ENCODE measurements at regions not wholly inside any gene's neighbourhood (a gene's known extent, or its start where the extent isn't known, plus 50 kb on each side); places are given as distances from the start of the nearest gene placed in this dataset.

DNA sequence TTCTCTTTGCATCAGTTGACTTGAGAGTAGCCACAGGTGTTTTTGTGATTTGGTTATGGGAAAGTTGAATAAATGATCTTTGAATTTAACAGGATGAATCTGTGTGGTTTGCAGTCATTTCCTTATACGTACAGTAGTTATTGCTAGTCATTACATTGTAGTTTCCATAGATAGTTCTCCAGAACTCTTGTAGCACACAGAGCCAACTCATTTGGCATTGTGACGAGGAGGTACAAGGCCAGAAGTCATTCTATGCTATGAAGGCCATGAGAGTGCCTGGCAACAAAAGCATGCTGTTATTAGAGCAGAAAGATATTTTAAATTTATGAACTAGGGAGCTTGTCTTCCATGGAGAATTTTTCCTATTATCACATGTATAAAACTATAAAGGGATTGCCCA lies 973.0 kb upstream of the CHAC2 start:
- ATAC-seq, result no peak
- ChIA-PET CTCF (no interaction called here), POLR2A (no interaction called here)
- TF ChIP-seq, protein P1, sequence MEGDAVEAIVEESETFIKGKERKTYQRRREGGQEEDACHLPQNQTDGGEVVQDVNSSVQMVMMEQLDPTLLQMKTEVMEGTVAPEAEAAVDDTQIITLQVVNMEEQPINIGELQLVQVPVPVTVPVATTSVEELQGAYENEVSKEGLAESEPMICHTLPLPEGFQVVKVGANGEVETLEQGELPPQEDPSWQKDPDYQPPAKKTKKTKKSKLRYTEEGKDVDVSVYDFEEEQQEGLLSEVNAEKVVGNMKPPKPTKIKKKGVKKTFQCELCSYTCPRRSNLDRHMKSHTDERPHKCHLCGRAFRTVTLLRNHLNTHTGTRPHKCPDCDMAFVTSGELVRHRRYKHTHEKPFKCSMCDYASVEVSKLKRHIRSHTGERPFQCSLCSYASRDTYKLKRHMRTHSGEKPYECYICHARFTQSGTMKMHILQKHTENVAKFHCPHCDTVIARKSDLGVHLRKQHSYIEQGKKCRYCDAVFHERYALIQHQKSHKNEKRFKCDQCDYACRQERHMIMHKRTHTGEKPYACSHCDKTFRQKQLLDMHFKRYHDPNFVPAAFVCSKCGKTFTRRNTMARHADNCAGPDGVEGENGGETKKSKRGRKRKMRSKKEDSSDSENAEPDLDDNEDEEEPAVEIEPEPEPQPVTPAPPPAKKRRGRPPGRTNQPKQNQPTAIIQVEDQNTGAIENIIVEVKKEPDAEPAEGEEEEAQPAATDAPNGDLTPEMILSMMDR (IDR thresholded peaks at IDR 0.05), result no peak
- Mint-ChIP-seq H3K27ac (no peak overlapping the region), H3K9me3 (peaks cover 12% of the 10 kb centered on the region), H3K4me3 (no peak overlapping the region), H3K4me1 (ENCODE audit: low read depth) (no peaks in the 10 kb centered on the region), H3K27me3 (no peaks in the 10 kb centered on the region), H3K36me3 (ENCODE audit: low read depth) (no peaks in the 10 kb centered on the region)
- intact Hi-C loops (cut with micrococcal nuclease), result no loop called here
- DNase-seq, result no peak

DNA sequence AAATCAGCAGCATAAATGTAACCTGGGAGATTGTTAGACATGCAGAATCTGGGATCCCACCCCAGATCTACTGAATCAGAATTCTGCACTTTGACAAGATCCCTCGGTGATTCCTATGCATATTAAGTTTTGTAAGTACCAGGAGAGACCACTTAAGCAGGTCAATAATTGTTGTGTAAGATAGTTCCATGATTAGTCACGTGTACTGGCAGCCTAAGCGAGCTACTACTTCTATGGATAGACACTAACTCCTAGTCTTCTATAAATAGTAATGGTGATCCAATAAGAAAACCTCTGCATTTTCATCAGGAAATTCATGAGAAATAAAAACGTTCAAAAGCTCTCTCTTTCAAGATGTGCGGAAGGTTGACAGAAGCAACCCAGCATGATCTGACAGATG lies 988.2 kb upstream of the CHAC2 start:
- Mint-ChIP-seq H3K4me1 (ENCODE audit: low read depth) (no peaks in the 10 kb centered on the region), H3K4me3 (no peak overlapping the region), H3K27ac (no peak overlapping the region), H3K27me3 (no peaks in the 10 kb centered on the region), H3K9me3 (peaks cover 6% of the 10 kb centered on the region), H3K36me3 (ENCODE audit: low read depth) (no peaks in the 10 kb centered on the region)
- ATAC-seq, result no peak
- intact Hi-C loops (cut with micrococcal nuclease), result no loop called here
- POLR2A ChIA-PET, result no interaction called here
- DNase-seq, result no peak
- CTCF ChIA-PET, result no interaction called here
- TF ChIP-seq, protein P1 (IDR thresholded peaks at IDR 0.05), result no peak

DNA sequence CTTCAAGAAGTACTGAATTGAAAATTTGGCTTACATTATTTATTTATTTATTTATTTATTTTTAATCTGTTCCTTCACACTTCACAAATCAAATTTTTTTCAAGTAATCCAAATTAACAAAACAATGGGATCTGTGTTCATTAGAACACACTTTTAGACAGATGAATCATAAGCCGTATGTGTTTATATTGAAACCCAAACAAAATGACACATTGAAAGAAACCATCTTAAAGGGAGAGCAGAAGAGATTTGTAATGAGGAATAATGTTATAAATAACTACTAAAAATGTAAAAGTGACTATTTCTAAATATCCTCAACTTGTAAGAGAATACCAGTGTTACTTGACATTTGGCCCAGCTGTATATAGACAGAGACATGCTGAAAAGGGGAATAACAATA lies 991.0 kb upstream of the CHAC2 start:
- DNase-seq (no peak), ATAC-seq (no peak)
- Mint-ChIP-seq H3K4me3 (no peak overlapping the region), H3K27ac (no peak overlapping the region), H3K27me3 (no peaks in the 10 kb centered on the region), H3K36me3 (ENCODE audit: low read depth) (no peaks in the 10 kb centered on the region), H3K4me1 (ENCODE audit: low read depth) (no peaks in the 10 kb centered on the region), H3K9me3 (peaks cover 14% of the 10 kb centered on the region)
- CTCF ChIA-PET, result no interaction called here
- POLR2A ChIA-PET, result no interaction called here
- intact Hi-C loops (cut with micrococcal nuclease), result no loop called here
- TF ChIP-seq, protein P1 (IDR thresholded peaks at IDR 0.05), result no peak

DNA sequence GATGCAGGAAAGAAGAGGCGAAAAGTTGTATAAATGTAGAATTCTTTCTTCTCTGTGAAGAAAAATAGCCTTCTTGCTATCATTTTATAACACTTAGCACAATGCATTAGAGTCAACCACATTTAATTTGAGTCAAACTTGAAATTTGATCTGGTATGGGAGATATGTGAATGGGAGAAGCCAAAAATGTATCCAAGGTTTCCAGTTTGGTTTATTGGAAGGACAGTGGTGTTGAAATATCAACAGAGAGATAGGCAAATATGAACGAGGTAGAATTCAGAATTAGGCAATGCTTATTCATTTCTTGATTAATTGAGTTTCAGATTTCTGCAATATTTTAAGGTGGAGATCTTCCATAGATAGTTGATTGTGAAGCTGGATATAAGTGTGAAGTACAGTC lies 991.9 kb upstream of the CHAC2 start:
- H3K4me3 Mint-ChIP-seq, result no peak overlapping the region
- intact Hi-C loops (cut with micrococcal nuclease), result no loop called here
- ATAC-seq, result no peak

DNA sequence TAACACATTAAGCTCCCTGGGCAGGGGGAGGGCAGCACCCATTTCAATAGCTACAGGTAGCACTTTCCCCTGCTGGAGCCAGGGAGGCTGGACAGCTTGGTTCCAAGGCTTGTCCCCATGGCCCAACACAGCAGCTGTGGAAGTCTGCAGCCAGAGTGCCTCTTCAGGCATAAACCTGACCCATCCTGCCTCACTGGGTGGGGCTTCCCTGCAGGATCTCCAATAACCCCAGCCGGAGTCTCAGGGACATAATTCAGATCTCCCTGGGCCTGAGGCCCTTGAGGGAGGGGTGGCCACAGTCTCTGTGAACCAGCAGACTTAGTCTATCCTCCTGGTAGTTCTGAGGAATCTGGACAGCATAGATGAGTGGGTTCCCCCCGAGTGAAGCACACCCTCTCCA lies 1001.9 kb upstream of the CHAC2 start:
- ATAC-seq, result no peak
- ChIA-PET CTCF (no interaction called here), POLR2A (no interaction called here)
- DNase-seq, result no peak
- no peak overlapping the region for H3K27ac Mint-ChIP-seq
- H3K4me1 Mint-ChIP-seq (ENCODE audit: low read depth), result no peaks in the 10 kb centered on the region
- no peaks in the 10 kb centered on the region for H3K36me3 Mint-ChIP-seq (ENCODE audit: low read depth)
- H3K4me3 Mint-ChIP-seq, result no peak overlapping the region
- H3K27me3 Mint-ChIP-seq, result no peaks in the 10 kb centered on the region
- peaks cover 9% of the 10 kb centered on the region for H3K9me3 Mint-ChIP-seq
- intact Hi-C loops (cut with micrococcal nuclease), result no loop called here
- TF ChIP-seq, protein P1 (IDR thresholded peaks at IDR 0.05), result no peak

More for the DNA sequence above, 991.9 kb upstream of the CHAC2 start:
- no peak for DNase-seq
- TF ChIP-seq, protein P1 (IDR thresholded peaks at IDR 0.05), result no peak
- peaks cover 16% of the 10 kb centered on the region for H3K9me3 Mint-ChIP-seq
- ChIA-PET CTCF (no interaction called here), POLR2A (no interaction called here)
- H3K4me1 Mint-ChIP-seq (ENCODE audit: low read depth), result no peaks in the 10 kb centered on the region
- no peaks in the 10 kb centered on the region for H3K36me3 Mint-ChIP-seq (ENCODE audit: low read depth)
- no peaks in the 10 kb centered on the region for H3K27me3 Mint-ChIP-seq
- no peak overlapping the region for H3K27ac Mint-ChIP-seq
